ENCODE measurements at regions not wholly inside any gene's neighbourhood (a gene's known extent, or its start where the extent isn't known, plus 50 kb on each side); places are given as distances from the start of the nearest gene placed in this dataset.

DNA sequence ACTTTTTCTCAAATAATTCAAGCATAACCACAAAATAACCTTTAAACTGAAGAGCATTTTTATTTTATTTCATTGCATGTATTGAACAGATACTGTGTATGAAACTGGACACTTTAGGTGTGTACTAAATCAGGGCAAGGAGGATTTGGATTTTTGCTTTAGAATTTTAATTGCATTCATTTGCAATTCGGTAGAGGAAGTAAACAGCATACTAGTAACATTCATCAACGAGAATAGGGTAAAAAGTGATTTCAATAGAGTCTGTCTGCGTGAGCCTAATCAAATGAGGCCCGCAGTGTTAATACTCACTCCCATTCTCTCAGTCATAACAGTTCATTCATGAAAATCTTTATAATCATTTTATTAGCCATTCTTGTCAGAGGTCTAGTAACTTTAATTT, 200.2 kb downstream of the SPRY2 start:
- Histone ChIP-seq H3K9ac (ENCODE audit: low read length) (no peak overlapping the region), H3K27ac (ENCODE audit: low read length) (no peak overlapping the region), H3K9me3 (ENCODE audit: control insufficient read depth, low read depth, low read length) (no peaks in the 10 kb centered on the region), H3K4me3 (ENCODE audit: low read length) (no peak overlapping the region), H3K36me3 (ENCODE audit: control insufficient read depth, low read depth, low read length) (no peaks in the 10 kb centered on the region), H3K27me3 (ENCODE audit: control insufficient read depth, insufficient read depth, low read length) (no peaks in the 10 kb centered on the region), H3K4me1 (ENCODE audit: control insufficient read depth, low read depth, low read length) (peaks cover 5% of the 10 kb centered on the region)

DNA sequence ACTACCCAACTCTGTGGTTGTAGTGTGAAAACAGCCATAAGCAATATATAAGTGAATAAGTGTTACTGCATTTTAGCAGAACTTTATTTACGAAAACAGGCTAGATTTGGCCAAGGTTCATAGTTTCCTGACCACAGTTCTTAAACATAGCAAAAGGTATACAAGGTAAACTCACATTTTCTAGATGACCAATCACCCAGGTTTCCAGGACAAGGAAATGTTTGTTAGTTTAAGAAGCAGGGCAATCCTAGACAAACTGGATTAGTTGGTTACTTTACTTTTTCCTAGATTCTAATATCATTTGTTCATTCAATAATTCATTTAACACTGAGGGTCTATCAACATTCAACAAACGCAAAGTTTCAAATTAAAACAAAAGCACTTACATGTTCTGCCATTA, 201.7 kb downstream of the SPRY2 start:
- Histone ChIP-seq H3K36me3 (ENCODE audit: control insufficient read depth, low read depth, low read length) (no peaks in the 10 kb centered on the region), H3K9ac (ENCODE audit: low read length) (no peak overlapping the region), H3K4me1 (ENCODE audit: control insufficient read depth, low read depth, low read length) (peaks cover 10% of the 10 kb centered on the region), H3K27me3 (ENCODE audit: control insufficient read depth, insufficient read depth, low read length) (no peaks in the 10 kb centered on the region), H3K9me3 (ENCODE audit: control insufficient read depth, low read depth, low read length) (no peaks in the 10 kb centered on the region), H3K27ac (ENCODE audit: low read length) (no peak overlapping the region), H3K4me3 (ENCODE audit: low read length) (no peak overlapping the region)

GRCh38 chr13:80137994-80138393, 202.9 kb downstream of the SPRY2 start:
- no peak overlapping the region for H3K4me3 ChIP-seq (ENCODE audit: low read length)
- no peak overlapping the region for H3K27ac ChIP-seq (ENCODE audit: low read length)
- no peak overlapping the region for H3K9ac ChIP-seq (ENCODE audit: low read length)
- no peaks in the 10 kb centered on the region for H3K9me3 ChIP-seq (ENCODE audit: control insufficient read depth, low read depth, low read length)
- H3K36me3 ChIP-seq (ENCODE audit: control insufficient read depth, low read depth, low read length) = no peaks in the 10 kb centered on the region
- no peaks in the 10 kb centered on the region for H3K27me3 ChIP-seq (ENCODE audit: control insufficient read depth, insufficient read depth, low read length)
- peaks cover 22% of the 10 kb centered on the region for H3K4me1 ChIP-seq (ENCODE audit: control insufficient read depth, low read depth, low read length)

- no peaks in the 10 kb centered on the region for H3K36me3 ChIP-seq (ENCODE audit: control insufficient read depth, low read depth, low read length)
- H3K4me1 ChIP-seq (ENCODE audit: control insufficient read depth, low read depth, low read length) = peaks cover 43% of the 10 kb centered on the region
- H3K9ac ChIP-seq (ENCODE audit: low read length) = no peak overlapping the region
- no peak overlapping the region for H3K4me3 ChIP-seq (ENCODE audit: low read length)
- H3K27ac ChIP-seq (ENCODE audit: low read length) = no peak overlapping the region
- no peaks in the 10 kb centered on the region for H3K9me3 ChIP-seq (ENCODE audit: control insufficient read depth, low read depth, low read length)
- H3K27me3 ChIP-seq (ENCODE audit: control insufficient read depth, insufficient read depth, low read length) = no peaks in the 10 kb centered on the region
Observed at GRCh38 chr13:80134346-80134745, 206.6 kb downstream of the SPRY2 start.

DNA sequence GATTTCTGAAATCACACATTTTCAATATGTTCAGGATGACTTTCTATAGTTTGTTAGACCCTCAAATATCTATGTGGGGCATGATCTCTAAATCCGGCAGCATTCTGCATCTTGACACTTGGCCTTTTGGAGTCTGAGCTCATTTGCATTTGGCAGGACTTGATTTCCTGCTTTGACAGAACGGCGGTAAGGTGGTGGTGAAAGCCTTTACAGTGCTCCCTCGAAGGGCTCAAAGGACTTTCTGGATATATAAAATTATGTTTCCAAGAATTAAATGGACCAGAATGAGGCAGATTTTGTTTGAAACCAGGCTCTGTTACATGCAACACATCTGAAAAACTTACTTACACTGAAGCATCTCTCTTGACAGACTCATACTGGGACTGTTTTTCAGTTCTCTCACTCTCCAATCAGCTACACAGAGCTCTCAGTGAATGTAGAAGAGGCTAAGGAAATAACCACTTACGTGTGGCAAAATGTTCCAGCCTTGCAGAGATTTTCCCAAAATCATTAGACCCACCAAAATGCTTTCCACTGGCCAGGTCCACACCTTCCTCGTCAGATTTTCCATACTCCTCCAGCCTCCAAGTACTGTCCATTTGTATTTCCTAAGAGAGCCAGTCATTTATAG, 207.2 kb downstream of the SPRY2 start:
- H3K9ac ChIP-seq (ENCODE audit: low read length) = no peak overlapping the region
- no peak overlapping the region for H3K4me3 ChIP-seq (ENCODE audit: low read length)
- H3K36me3 ChIP-seq (ENCODE audit: control insufficient read depth, low read depth, low read length) = no peaks in the 10 kb centered on the region
- H3K9me3 ChIP-seq (ENCODE audit: control insufficient read depth, low read depth, low read length) = no peaks in the 10 kb centered on the region
- H3K4me1 ChIP-seq (ENCODE audit: control insufficient read depth, low read depth, low read length) = peaks cover 43% of the 10 kb centered on the region
- no peaks in the 10 kb centered on the region for H3K27me3 ChIP-seq (ENCODE audit: control insufficient read depth, insufficient read depth, low read length)
- no peak overlapping the region for H3K27ac ChIP-seq (ENCODE audit: low read length)

- Histone ChIP-seq H3K4me1 (ENCODE audit: control insufficient read depth, low read depth, low read length) (peaks cover 43% of the 10 kb centered on the region), H3K9ac (ENCODE audit: low read length) (no peak overlapping the region), H3K27me3 (ENCODE audit: control insufficient read depth, insufficient read depth, low read length) (no peaks in the 10 kb centered on the region), H3K4me3 (ENCODE audit: low read length) (peak overlapping the region; percentile 22), H3K9me3 (ENCODE audit: control insufficient read depth, low read depth, low read length) (no peaks in the 10 kb centered on the region), H3K36me3 (ENCODE audit: control insufficient read depth, low read depth, low read length) (no peaks in the 10 kb centered on the region), H3K27ac (ENCODE audit: low read length) (no peak overlapping the region)
Observed at GRCh38 chr13:80132741-80133601, 208.0 kb downstream of the SPRY2 start.

- Histone ChIP-seq H3K9me3 (ENCODE audit: control insufficient read depth, low read depth, low read length) (no peaks in the 10 kb centered on the region), H3K27ac (ENCODE audit: low read length) (no peak overlapping the region), H3K4me1 (ENCODE audit: control insufficient read depth, low read depth, low read length) (peaks cover 50% of the 10 kb centered on the region), H3K9ac (ENCODE audit: low read length) (no peak overlapping the region), H3K36me3 (ENCODE audit: control insufficient read depth, low read depth, low read length) (no peaks in the 10 kb centered on the region), H3K4me3 (ENCODE audit: low read length) (no peak overlapping the region), H3K27me3 (ENCODE audit: control insufficient read depth, insufficient read depth, low read length) (no peaks in the 10 kb centered on the region)
Observed at GRCh38 chr13:80131204-80131603, 209.7 kb downstream of the SPRY2 start.

GRCh38 chr13:80126389-80127068, 214.4 kb downstream of the SPRY2 start:
- H3K27me3 ChIP-seq (ENCODE audit: control insufficient read depth, insufficient read depth, low read length) = no peaks in the 10 kb centered on the region
- H3K27ac ChIP-seq (ENCODE audit: low read length) = no peak overlapping the region
- no peak overlapping the region for H3K9ac ChIP-seq (ENCODE audit: low read length)
- H3K9me3 ChIP-seq (ENCODE audit: control insufficient read depth, low read depth, low read length) = no peaks in the 10 kb centered on the region
- peaks cover 26% of the 10 kb centered on the region for H3K4me1 ChIP-seq (ENCODE audit: control insufficient read depth, low read depth, low read length)
- H3K36me3 ChIP-seq (ENCODE audit: control insufficient read depth, low read depth, low read length) = no peaks in the 10 kb centered on the region
- H3K4me3 ChIP-seq (ENCODE audit: low read length) = no peak overlapping the region

- peaks cover 15% of the 10 kb centered on the region for H3K4me1 ChIP-seq (ENCODE audit: control insufficient read depth, low read depth, low read length)
- H3K9ac ChIP-seq (ENCODE audit: low read length) = no peak overlapping the region
- H3K36me3 ChIP-seq (ENCODE audit: control insufficient read depth, low read depth, low read length) = no peaks in the 10 kb centered on the region
- H3K27ac ChIP-seq (ENCODE audit: low read length) = no peak overlapping the region
- no peaks in the 10 kb centered on the region for H3K9me3 ChIP-seq (ENCODE audit: control insufficient read depth, low read depth, low read length)
- H3K27me3 ChIP-seq (ENCODE audit: control insufficient read depth, insufficient read depth, low read length) = no peaks in the 10 kb centered on the region
- H3K4me3 ChIP-seq (ENCODE audit: low read length) = no peak overlapping the region
Observed at GRCh38 chr13:80123945-80124344, 217.0 kb downstream of the SPRY2 start.

- no peak overlapping the region for H3K9ac ChIP-seq (ENCODE audit: low read length)
- no peaks in the 10 kb centered on the region for H3K9me3 ChIP-seq (ENCODE audit: control insufficient read depth, low read depth, low read length)
- H3K4me3 ChIP-seq (ENCODE audit: low read length) = no peak overlapping the region
- H3K4me1 ChIP-seq (ENCODE audit: control insufficient read depth, low read depth, low read length) = peaks cover 14% of the 10 kb centered on the region
- no peak overlapping the region for H3K27ac ChIP-seq (ENCODE audit: low read length)
- no peaks in the 10 kb centered on the region for H3K27me3 ChIP-seq (ENCODE audit: control insufficient read depth, insufficient read depth, low read length)
- no peaks in the 10 kb centered on the region for H3K36me3 ChIP-seq (ENCODE audit: control insufficient read depth, low read depth, low read length)
Observed at GRCh38 chr13:80121038-80121437, 219.9 kb downstream of the SPRY2 start.

DNA sequence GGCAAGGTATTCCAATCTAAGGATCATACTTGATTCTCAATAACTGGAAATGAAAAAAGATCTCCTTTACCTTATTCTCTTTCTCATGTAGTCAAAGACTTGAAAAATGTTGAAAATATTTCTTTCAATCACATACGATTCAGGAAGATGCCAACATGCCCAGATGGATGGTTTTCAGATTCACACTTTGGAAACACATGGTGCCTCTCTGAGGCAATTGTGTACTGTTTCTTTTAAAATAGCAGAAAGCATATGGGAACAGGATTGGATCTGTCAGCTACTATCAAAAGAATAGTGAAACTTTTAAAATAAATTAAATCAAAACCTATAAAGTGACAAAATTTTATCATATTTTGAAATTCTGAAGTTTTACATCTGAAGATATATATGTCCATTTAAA, 222.4 kb downstream of the SPRY2 start:
- Histone ChIP-seq H3K9ac (ENCODE audit: low read length) (no peak overlapping the region), H3K4me1 (ENCODE audit: control insufficient read depth, low read depth, low read length) (peaks cover 10% of the 10 kb centered on the region), H3K27me3 (ENCODE audit: control insufficient read depth, insufficient read depth, low read length) (no peaks in the 10 kb centered on the region), H3K36me3 (ENCODE audit: control insufficient read depth, low read depth, low read length) (no peaks in the 10 kb centered on the region), H3K27ac (ENCODE audit: low read length) (no peak overlapping the region), H3K9me3 (ENCODE audit: control insufficient read depth, low read depth, low read length) (no peaks in the 10 kb centered on the region), H3K4me3 (ENCODE audit: low read length) (no peak overlapping the region)
